Vagina (tissue), 2 donors: ENCODE measurements at regions not wholly inside any gene's neighbourhood (a gene's known extent, or its start where the extent isn't known, plus 50 kb on each side); places are given as distances from the start of the nearest gene placed in this dataset.
"Not testable (repeated sequence)": the region's sequence is repeated elsewhere in the genome, so short reads cannot be mapped to it uniquely, and the experiment has no call there.

Experiments used
- POLR2A ChIP-seq, 2 donors: fragments of 450-650 bp; IDR thresholded peaks; one replicate each; pipeline ENCODE4 v1.6.1; 2017; ENCODE audit warnings: antibody characterized with exemption in 2 of 2, mild to moderate bottlenecking in 2 of 2, moderate library complexity in 2 of 2
- POLR2AphosphoS5 ChIP-seq, 2 donors: sonication (generic); formaldehyde crosslinking; IDR thresholded peaks; one replicate each; pipeline ENCODE4 v1.9.0; 2017; ENCODE audit warnings: antibody characterized with exemption in 2 of 2, mild to moderate bottlenecking in 2 of 2, low read depth in 1 of 2; ENCODE audit not compliant: insufficient read depth in 1 of 2
- TF ChIP-seq, protein P1 (sequence below), 3 experiments: fragments of 450-650 bp in 2 of 3; fragments of 200-600 bp in 1 of 3; sonication (generic) in 1 of 3; IDR thresholded peaks; one replicate each; pipeline ENCODE4 v1.5.1; 2017 to 2019; ENCODE audit warnings: antibody characterized with exemption in 3 of 3, mild to moderate bottlenecking in 2 of 3, moderate library complexity in 2 of 3

DNA sequence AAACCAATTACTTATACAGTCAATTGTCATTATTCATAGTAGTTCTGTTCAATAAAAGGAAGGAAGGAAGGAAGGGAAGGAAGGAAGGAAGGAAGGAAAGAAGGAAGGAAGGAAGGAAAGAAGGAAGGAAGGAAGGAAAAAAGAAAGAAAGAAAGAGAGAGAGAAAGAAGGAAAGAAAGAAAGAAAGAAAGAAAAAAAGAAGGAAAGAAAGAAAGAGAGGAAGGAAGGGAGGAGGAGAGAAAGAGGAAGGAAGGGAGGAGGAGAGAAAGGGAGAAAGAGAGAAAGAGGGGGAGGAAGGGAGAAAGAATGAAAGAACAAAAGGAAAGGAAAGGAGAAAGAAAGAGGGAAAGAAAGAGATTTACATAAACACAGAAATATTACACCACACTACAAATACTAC, 62.4 kb upstream of the IKZF1 start:
- TF ChIP-seq, protein P1, sequence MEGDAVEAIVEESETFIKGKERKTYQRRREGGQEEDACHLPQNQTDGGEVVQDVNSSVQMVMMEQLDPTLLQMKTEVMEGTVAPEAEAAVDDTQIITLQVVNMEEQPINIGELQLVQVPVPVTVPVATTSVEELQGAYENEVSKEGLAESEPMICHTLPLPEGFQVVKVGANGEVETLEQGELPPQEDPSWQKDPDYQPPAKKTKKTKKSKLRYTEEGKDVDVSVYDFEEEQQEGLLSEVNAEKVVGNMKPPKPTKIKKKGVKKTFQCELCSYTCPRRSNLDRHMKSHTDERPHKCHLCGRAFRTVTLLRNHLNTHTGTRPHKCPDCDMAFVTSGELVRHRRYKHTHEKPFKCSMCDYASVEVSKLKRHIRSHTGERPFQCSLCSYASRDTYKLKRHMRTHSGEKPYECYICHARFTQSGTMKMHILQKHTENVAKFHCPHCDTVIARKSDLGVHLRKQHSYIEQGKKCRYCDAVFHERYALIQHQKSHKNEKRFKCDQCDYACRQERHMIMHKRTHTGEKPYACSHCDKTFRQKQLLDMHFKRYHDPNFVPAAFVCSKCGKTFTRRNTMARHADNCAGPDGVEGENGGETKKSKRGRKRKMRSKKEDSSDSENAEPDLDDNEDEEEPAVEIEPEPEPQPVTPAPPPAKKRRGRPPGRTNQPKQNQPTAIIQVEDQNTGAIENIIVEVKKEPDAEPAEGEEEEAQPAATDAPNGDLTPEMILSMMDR (IDR thresholded peaks at IDR 0.05) = not testable (repeated sequence)
- not testable (repeated sequence) for TF ChIP-seq POLR2A (IDR thresholded peaks at IDR 0.05); POLR2AphosphoS5 (IDR thresholded peaks at IDR 0.05; ENCODE audit: insufficient read depth in 1 of 2, low read depth in 1 of 2)
